EH (cell line): ENCODE measurements at regions not wholly inside any gene's neighbourhood (a gene's known extent, or its start where the extent isn't known, plus 50 kb on each side); places are given as distances from the start of the nearest gene placed in this dataset.

Experiments
- DNase-seq: peaks from one replicate; pipeline ENCODE4 v3.0.0-alpha.2; 2015; ENCODE audit warnings: low read depth

DNA sequence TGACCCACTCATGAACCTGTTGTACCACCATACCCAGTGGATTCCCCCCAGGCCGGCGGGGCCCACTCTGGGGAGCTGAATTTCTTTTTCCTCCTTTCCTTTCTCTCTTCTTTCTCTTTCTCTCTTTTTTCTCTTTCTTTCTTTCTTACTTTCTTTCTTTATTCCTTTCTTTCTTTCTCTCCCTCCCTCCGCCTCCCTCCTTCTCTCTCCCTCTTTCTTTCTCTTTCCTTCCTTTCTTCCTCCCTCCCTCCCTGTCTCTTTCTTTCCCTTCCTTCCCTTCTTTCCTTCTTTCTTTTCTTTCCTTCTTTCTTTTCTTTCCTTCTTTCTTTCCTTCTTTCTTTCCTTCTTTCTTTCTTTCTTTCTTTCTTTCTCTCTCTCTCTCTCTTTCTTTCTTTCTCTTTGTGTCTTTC is 327.7 kb downstream of the ZNF536 start:
- DNase-seq = no peak

GRCh38 chr19:30696514-30696913 is 324.3 kb downstream of the ZNF536 start:
- peak; percentile 7 for DNase-seq

GRCh38 chr19:30695171-30695875 is 323.1 kb downstream of the ZNF536 start:
- no peak for DNase-seq

GRCh38 chr19:30694156-30694755 is 322.1 kb downstream of the ZNF536 start:
- DNase-seq = no peak

DNA sequence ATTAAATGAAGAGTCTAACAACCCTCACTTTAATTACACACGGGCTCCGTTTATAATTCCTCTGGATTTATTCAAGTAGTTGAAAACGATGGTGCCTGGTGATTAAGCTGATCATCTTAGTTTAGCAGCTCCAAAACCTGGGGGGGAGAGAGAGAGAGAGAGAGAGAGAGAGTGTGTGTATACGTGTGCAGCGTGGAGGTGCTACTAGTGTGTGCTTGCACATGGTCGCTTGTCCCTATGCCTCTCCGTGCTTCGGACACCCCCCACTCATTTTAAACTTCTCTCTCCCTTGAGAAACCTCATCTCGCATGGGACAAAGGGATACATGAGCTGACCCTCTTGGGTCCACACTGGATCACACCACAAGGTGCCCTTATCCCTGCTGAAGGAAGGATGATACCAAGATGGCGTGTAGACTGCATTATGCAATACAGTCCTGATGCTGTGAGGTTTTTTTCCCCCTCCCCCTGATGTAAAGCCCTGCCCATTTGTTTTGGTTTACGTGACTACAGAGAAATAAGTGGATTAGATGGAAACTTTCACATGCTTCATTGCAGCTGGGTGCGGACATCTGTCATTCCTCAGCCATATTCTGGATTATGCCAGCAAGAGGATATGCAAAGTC is 320.8 kb downstream of the ZNF536 start:
- DNase-seq = no peak

DNA sequence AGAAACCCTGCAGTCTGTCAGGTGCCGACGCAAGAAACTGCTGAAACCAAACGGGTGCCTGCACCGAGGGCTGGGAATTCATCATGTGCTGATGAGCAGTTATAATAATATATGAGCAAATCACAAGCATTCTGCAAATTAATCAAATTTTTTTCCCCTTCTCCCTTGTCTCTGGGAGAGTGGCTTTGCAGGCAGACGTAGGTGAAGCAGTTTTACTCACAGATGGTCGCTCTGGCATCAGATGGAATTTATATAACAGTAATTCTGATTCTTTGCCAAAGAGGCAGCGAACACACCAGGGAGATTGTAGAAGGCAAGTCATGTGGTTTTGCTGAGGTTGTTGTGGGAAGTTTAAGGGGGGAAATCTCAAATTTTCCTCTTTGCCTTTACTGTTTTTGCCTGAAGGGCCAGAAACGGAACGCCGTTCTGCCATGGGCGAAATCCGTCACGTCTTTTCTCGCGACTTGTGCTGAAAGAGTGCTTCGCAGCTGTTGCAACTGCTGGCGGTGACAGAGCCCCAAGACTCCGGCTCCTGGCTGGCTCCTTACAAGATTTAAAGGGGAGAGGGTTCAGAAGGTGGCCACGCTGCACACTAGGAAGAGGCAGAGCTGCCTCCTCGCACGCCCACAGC is 320.1 kb downstream of the ZNF536 start:
- DNase-seq = peak; percentile 2

- DNase-seq = no peak
Measured at GRCh38 chr19:30691819-30692166, 319.6 kb downstream of the ZNF536 start.

- no peak for DNase-seq
Measured at GRCh38 chr19:30690935-30691818, 319.0 kb downstream of the ZNF536 start.

- DNase-seq = no peak
Measured at GRCh38 chr19:30690525-30690924, 318.3 kb downstream of the ZNF536 start.

- no peak for DNase-seq
Measured at GRCh38 chr19:30689474-30689873, 317.3 kb downstream of the ZNF536 start.

- DNase-seq = no peak
Measured at GRCh38 chr19:30688696-30689095, 316.5 kb downstream of the ZNF536 start.

- DNase-seq = no peak
Measured at GRCh38 chr19:30686826-30687566, 314.8 kb downstream of the ZNF536 start.

- DNase-seq = peak; percentile 6
Measured at GRCh38 chr19:30686176-30686820, 314.1 kb downstream of the ZNF536 start.

DNA sequence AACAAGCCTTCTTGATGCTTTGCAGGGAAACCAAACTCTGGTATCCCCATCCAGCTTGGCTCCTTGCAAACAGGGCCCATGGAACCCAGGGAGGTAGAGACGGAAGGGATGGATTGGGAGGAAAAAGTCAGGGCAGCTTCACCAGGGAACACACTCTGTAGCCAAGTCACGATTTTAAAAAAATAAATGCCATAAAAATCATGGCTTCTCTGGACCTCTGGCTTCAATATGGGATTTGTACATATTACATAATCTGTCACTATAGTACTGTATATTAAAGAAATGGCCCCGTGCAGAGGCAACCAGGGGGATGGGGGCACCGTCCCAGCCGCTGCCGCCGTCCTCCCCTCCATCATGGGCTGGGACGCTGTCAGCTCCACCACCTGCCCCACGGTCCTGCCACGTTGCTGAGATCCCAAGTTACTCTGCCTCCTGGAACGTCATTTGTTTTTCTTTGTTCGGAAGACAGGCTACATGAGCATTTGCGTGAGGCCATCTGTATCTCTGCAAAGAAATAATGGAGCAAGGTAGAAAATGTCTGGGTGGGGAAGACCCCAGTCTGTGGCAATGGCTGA is 313.3 kb downstream of the ZNF536 start:
- DNase-seq = no peak

DNA sequence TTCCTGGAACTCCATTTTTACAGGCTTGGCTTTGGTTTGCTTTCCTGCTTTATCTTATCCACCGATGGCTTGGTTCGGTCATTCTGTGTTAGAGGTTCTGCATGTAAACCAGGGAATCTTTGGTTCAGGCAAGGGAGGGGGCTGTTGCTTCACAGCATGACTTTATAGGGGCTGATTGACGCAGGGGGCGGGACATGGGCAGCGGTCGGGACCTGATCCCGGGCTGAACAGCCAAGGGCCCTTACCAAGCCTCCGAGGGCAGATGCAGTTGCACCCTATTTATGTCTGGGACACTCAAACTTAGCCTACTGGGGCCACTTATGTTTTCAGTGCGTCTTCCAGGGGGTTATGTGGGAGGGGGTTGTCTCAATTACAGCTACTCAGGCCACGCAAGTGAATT is 312.4 kb downstream of the ZNF536 start:
- no peak for DNase-seq

- DNase-seq = peak; percentile 84
Measured at GRCh38 chr19:30682999-30683536, 310.9 kb downstream of the ZNF536 start.

- DNase-seq = no peak
Measured at GRCh38 chr19:30682146-30682998, 310.2 kb downstream of the ZNF536 start.

DNA sequence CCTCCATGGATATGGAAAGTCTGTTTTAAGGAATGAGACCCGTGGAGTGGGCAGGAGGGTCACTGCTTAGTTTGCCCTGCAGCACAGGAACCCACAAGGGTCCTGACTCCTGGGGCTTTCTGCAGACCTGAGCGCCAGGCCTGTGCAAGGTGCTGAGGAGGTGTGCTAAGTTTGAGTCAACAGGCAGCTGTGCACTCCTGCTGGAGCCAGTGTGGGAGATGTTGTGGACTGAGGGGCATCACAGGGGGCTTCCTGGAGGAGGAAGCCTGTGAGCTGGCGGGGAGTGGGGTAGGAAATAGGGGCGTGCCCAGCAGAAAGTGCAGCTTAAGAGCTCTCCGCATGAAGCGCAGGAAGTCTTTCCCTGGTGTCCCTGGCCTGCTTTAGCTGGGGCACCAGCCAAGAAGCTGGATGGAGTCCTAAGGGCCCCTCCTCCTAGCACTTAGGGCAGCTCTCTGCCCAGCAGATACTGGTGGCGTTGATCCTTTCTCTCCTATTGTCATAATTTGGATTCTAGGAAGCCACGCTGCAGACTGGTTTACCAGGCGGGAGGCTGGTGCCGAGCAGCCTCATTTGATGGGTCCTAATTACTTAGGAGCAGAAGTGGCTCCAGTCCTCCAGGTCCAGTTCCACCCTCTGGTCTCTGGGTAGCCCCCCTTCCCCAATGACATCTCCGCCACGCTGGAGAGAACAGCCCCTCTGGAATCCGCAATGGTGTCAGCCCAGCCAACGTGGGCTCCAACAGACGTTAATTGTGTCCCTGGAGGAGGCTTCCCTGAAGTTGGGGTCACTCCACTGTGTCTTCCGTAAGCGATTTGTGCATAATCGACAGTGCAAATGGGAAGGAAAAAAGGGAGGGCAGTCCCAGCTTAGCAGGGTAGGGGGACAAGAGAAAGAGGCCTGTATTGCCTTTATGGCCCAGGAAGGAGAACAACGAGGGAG is 309.2 kb downstream of the ZNF536 start:
- DNase-seq = no peak
